ENCODE measurements at regions not wholly inside any gene's neighbourhood (a gene's known extent, or its start where the extent isn't known, plus 50 kb on each side); places are given as distances from the start of the nearest gene placed in this dataset.

GRCh38 chr14:34195964-34196363 lies 245.1 kb upstream of the EGLN3 start:
- TF ChIP-seq ZC3H11A (IDR thresholded peaks at IDR 0.05) (no peak), EP300 (IDR thresholded peaks at IDR 0.05) (no peak), ATOH8 (CRISPR knock-in tag; IDR thresholded peaks at IDR 0.05; ENCODE audit: low read depth) (no peak), ELK1 (IDR thresholded peaks at IDR 0.05; ENCODE audit: low read depth, low read length) (no peak)
- Histone ChIP-seq H3K9me3 (no peaks in the 10 kb centered on the region), H3K27ac (no peak overlapping the region), H3K4me3 (no peak overlapping the region), H3K4me1 (no peaks in the 10 kb centered on the region), H3K4me2 (no peak overlapping the region)
- POLR2A ChIA-PET = no interaction called here
- CTCF ChIA-PET = no interaction called here
- FAIRE-seq (no peak), DNase-seq (ENCODE audit: low read depth in 1 of 2, low spot score in 1 of 2) (no peak), ATAC-seq (no peak)

- TF ChIP-seq USF2 (IDR thresholded peaks at IDR 0.05) = no peak
- TF ChIP-seq RFX5 (IDR thresholded peaks at IDR 0.05) = no peak
- no peak for TF ChIP-seq ZSCAN20 (CRISPR knock-in tag; IDR thresholded peaks at IDR 0.05)
- no peak for TF ChIP-seq CBX2 (IDR thresholded peaks at IDR 0.05; ENCODE audit: borderline replicate concordance, low read depth)
- no peak for TF ChIP-seq FOSL2 (IDR thresholded peaks at IDR 0.05)
- TF ChIP-seq FOSL2 (CRISPR knock-in tag; IDR thresholded peaks at IDR 0.05) = no peak
- TF ChIP-seq RARB (CRISPR knock-in tag; IDR thresholded peaks at IDR 0.05) = no peak
- no peak overlapping the region for H3K4me2 ChIP-seq
- H3K9me3 ChIP-seq = no peaks in the 10 kb centered on the region
- POLR2A ChIA-PET = no interaction called here
- H3K4me1 ChIP-seq = no peaks in the 10 kb centered on the region
- no peak for ATAC-seq
- H3K4me3 ChIP-seq = no peak overlapping the region
- DNase-seq (ENCODE audit: low read depth in 1 of 2, low spot score in 1 of 2) = no peak
- CTCF ChIA-PET = interaction anchor here (1.5 kb wide), 1 partner anchor 37 kb away, joined by 3 read pairs; no protein-coding TSS in a partner anchor
- H3K27ac ChIP-seq = no peak overlapping the region
- WGBS (ENCODE audit: missing lambda C conversion rate) = 33% methylated on average over 4 of the region's 4 CpGs
- FAIRE-seq = no peak
Measured at GRCh38 chr14:34190717-34191116, 239.8 kb upstream of the EGLN3 start.

GRCh38 chr14:34189866-34190265 lies 239.0 kb upstream of the EGLN3 start:
- ChIA-PET POLR2A (no interaction called here), CTCF (interaction anchor here (0.7 to 1.5 kb wide), 2 partner anchors 9 to 38 kb away, joined by 3 read pairs; no protein-coding TSS in a partner anchor)
- DNase-seq (ENCODE audit: low read depth in 1 of 2, low spot score in 1 of 2) (no peak), FAIRE-seq (no peak), ATAC-seq (no peak)
- H3K27ac ChIP-seq = no peak overlapping the region
- no peak for TF ChIP-seq EP300 (IDR thresholded peaks at IDR 0.05)
- no peak for TF ChIP-seq RAD21 (conservative IDR thresholded peaks at IDR 0.05 in 1 of 2, IDR thresholded peaks at IDR 0.05 in 1 of 2)
- TF ChIP-seq RARB (CRISPR knock-in tag; IDR thresholded peaks at IDR 0.05) = no peak
- no peak for TF ChIP-seq NFE2L2 (conservative IDR thresholded peaks at IDR 0.05; ENCODE audit: low read length)
- no peak for TF ChIP-seq HDAC2 (IDR thresholded peaks at IDR 0.05)
- TF ChIP-seq ATOH8 (CRISPR knock-in tag; IDR thresholded peaks at IDR 0.05; ENCODE audit: low read depth) = no peak
- no peaks in the 10 kb centered on the region for H3K4me1 ChIP-seq
- no peak overlapping the region for H3K4me2 ChIP-seq
- no peak overlapping the region for H3K4me3 ChIP-seq
- 80% methylated on average over 3 of the region's 3 CpGs for WGBS (ENCODE audit: missing lambda C conversion rate)
- no peaks in the 10 kb centered on the region for H3K9me3 ChIP-seq

DNA sequence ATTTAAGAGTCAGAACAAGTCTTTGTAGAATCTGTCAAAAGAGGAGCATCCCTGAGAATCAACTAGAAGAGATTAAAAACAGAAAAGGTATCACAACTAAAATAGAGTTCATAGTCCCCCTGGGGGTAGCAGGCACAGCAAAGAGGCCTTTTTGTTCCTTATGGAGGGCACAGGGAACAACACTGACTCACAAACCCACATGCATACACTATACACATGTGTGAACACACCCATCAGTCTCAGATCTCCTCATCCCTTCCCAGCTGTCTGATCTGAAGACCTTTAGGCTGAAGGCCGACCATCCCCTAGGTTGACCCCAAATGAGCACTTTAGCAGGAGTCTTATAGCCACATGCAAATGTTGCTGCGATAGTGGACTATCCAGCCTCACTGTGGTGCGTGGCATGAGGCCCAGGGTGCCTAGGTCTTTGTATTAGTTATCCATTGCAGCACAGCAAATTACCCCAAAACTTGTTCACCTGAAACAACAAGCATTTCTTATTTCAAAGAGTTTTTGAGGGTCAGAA lies 236.7 kb upstream of the EGLN3 start:
- Histone ChIP-seq H3K4me3 (no peak overlapping the region), H3K9me3 (no peaks in the 10 kb centered on the region), H3K4me2 (no peak overlapping the region), H3K4me1 (no peaks in the 10 kb centered on the region), H3K27ac (no peak overlapping the region)
- FAIRE-seq (no peak), DNase-seq (ENCODE audit: low read depth in 1 of 2, low spot score in 1 of 2) (no peak), ATAC-seq (no peak)
- WGBS (ENCODE audit: missing lambda C conversion rate) = 48% methylated on average over 3 of the region's 3 CpGs
- ChIA-PET POLR2A (no interaction called here), CTCF (no interaction called here)
- TF ChIP-seq FOXS1 (CRISPR knock-in tag; IDR thresholded peaks at IDR 0.05) (no peak), RNF2 (IDR thresholded peaks at IDR 0.05; ENCODE audit: borderline replicate concordance, low read depth) (no peak), KDM5A (IDR thresholded peaks at IDR 0.05) (no peak), EP300 (IDR thresholded peaks at IDR 0.05) (no peak), TP53 (CRISPR knock-in tag; IDR thresholded peaks at IDR 0.05) (no peak), ZNF302 (CRISPR knock-in tag; IDR thresholded peaks at IDR 0.05) (no peak), PHF8 (IDR thresholded peaks at IDR 0.05; ENCODE audit: borderline replicate concordance, low read depth) (no peak), SMC3 (IDR thresholded peaks at IDR 0.05) (no peak), POLR2A (IDR thresholded peaks at IDR 0.05; ENCODE audit: low read length) (no peak), FOSB (CRISPR knock-in tag; IDR thresholded peaks at IDR 0.05) (no peak), HDAC2 (IDR thresholded peaks at IDR 0.05) (no peak), CBX8 (IDR thresholded peaks at IDR 0.05) (no peak), HOXB13 (CRISPR knock-in tag; IDR thresholded peaks at IDR 0.05; ENCODE audit: low read depth) (no peak), RARB (CRISPR knock-in tag; IDR thresholded peaks at IDR 0.05) (no peak), HES2 (IDR thresholded peaks at IDR 0.05) (no peak)
- TF ChIP-seq, protein P1, sequence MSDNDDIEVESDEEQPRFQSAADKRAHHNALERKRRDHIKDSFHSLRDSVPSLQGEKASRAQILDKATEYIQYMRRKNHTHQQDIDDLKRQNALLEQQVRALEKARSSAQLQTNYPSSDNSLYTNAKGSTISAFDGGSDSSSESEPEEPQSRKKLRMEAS (IDR thresholded peaks at IDR 0.05) = no peak
- TF ChIP-seq, protein P2, sequence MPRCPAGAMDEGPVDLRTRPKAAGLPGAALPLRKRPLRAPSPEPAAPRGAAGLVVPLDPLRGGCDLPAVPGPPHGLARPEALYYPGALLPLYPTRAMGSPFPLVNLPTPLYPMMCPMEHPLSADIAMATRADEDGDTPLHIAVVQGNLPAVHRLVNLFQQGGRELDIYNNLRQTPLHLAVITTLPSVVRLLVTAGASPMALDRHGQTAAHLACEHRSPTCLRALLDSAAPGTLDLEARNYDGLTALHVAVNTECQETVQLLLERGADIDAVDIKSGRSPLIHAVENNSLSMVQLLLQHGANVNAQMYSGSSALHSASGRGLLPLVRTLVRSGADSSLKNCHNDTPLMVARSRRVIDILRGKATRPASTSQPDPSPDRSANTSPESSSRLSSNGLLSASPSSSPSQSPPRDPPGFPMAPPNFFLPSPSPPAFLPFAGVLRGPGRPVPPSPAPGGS (IDR thresholded peaks at IDR 0.05) = no peak
